ENCODE measurements at regions not wholly inside any gene's neighbourhood (a gene's known extent, or its start where the extent isn't known, plus 50 kb on each side); places are given as distances from the start of the nearest gene placed in this dataset.

DNA sequence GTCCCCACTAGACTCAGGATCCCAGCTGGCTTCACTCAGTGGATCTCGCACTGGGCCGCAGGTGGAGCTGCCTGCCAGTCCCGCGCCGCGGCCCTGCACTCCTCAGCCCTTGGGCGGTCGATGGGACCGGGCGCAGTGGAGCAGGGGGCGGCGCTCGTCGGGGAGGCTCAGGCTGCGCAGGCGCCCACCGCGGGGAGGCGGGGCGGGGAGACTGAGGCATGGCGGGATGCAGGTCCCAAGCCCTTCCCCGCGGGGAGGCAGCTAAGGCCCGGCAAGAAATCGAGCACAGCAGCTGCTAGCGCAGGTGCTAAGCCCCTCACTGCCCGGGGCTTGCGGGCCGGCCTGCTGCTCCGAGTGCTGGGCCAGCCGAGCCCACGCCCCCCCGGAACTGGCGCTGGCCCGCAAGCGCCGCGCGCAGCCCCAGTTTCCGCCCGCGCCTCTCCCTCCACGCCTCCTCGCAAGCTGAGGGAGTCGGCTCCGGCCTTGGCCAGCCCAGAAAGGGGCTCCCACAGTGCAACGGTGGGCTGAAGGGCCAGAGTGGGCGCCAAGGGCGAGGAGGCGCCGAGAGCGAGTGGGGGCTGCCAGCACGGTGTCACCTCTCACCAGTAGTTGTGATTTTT lies 1038.0 kb downstream of the PCDH19 start:
- intact Hi-C loops (cut with DNase I): no loop called here
- no peak overlapping the region for H3K27ac ChIP-seq
- DNase-seq (ENCODE audit: low spot score in 2 of 2): no peak
- H3K4me3 ChIP-seq: no peak overlapping the region
- no peak for TF ChIP-seq CTCF (IDR thresholded peaks at IDR 0.05)
- H3K36me3 ChIP-seq: no peaks in the 10 kb centered on the region
- H3K9me3 ChIP-seq: no peaks in the 10 kb centered on the region
- no peaks in the 10 kb centered on the region for H3K4me1 ChIP-seq
- H3K27me3 ChIP-seq: no peaks in the 10 kb centered on the region

DNA sequence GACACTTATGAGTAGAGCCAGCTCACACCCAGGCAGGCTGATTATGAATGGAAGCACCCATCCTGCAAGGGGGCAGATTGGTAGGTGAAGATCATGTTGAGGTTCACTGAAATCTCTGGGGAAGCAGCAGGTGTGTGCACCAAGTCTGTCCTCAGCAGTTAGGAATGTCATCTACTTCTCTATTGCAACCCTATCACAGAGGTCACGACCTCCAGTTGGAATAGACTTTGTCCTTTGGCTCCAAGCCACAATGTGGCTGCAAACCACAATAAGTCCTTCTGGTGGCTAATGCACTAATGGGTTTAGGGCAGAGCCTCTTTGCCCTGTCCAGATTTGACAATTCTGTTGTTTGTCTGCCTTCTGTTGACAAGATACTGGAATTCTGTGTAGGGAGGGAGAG lies 1056.7 kb downstream of the PCDH19 start:
- no peak overlapping the region for H3K4me3 ChIP-seq
- no peak for DNase-seq (ENCODE audit: low spot score in 2 of 2)
- H3K27ac ChIP-seq: no peak overlapping the region
- no peak for TF ChIP-seq CTCF (IDR thresholded peaks at IDR 0.05)
- H3K27me3 ChIP-seq: no peaks in the 10 kb centered on the region
- H3K36me3 ChIP-seq: no peaks in the 10 kb centered on the region
- H3K9me3 ChIP-seq: no peaks in the 10 kb centered on the region
- H3K4me1 ChIP-seq: no peaks in the 10 kb centered on the region
- intact Hi-C loops (cut with DNase I): no loop called here

DNA sequence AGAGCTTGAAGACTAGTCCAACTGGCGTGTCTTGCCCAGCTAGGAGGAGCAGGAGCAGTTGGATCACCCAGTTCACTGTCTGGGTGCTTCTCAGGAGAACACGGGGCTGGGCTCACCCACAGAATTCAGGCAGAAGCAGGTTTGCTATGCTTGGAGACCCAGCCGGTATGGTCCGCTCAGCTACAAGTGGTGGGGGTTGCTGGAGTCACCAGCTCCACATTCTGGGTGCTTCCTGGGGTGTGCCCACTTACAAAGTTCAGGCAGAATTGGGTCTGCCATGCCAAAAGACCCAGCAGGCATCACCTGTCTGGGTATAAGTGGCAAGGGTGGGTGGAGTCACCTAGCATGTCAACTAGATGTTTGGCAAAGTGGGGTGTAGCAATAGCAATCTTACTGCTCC lies 1061.8 kb downstream of the PCDH19 start:
- Histone ChIP-seq H3K9me3 (no peaks in the 10 kb centered on the region), H3K4me3 (no peak overlapping the region), H3K27me3 (no peaks in the 10 kb centered on the region), H3K36me3 (no peaks in the 10 kb centered on the region), H3K4me1 (no peaks in the 10 kb centered on the region), H3K27ac (no peak overlapping the region)
- no peak for DNase-seq (ENCODE audit: low spot score in 2 of 2)
- intact Hi-C loops (cut with DNase I): no loop called here
- no peak for TF ChIP-seq CTCF (IDR thresholded peaks at IDR 0.05)

GRCh38 chrX:99308302-99308701 lies 1101.8 kb downstream of the PCDH19 start:
- Histone ChIP-seq H3K27ac (no peak overlapping the region), H3K4me3 (no peak overlapping the region), H3K36me3 (no peaks in the 10 kb centered on the region), H3K27me3 (no peaks in the 10 kb centered on the region), H3K9me3 (no peaks in the 10 kb centered on the region), H3K4me1 (no peaks in the 10 kb centered on the region)
- no peak for TF ChIP-seq CTCF (IDR thresholded peaks at IDR 0.05)
- DNase-seq (ENCODE audit: low spot score in 2 of 2): no peak
- intact Hi-C loops (cut with DNase I): no loop called here

GRCh38 chrX:99305573-99305972 lies 1104.5 kb downstream of the PCDH19 start:
- Histone ChIP-seq H3K27me3 (no peaks in the 10 kb centered on the region), H3K4me3 (no peak overlapping the region), H3K4me1 (no peaks in the 10 kb centered on the region), H3K27ac (no peak overlapping the region), H3K36me3 (no peaks in the 10 kb centered on the region), H3K9me3 (no peaks in the 10 kb centered on the region)
- TF ChIP-seq CTCF (IDR thresholded peaks at IDR 0.05): no peak
- DNase-seq (ENCODE audit: low spot score in 2 of 2): no peak
- intact Hi-C loops (cut with DNase I): no loop called here

DNA sequence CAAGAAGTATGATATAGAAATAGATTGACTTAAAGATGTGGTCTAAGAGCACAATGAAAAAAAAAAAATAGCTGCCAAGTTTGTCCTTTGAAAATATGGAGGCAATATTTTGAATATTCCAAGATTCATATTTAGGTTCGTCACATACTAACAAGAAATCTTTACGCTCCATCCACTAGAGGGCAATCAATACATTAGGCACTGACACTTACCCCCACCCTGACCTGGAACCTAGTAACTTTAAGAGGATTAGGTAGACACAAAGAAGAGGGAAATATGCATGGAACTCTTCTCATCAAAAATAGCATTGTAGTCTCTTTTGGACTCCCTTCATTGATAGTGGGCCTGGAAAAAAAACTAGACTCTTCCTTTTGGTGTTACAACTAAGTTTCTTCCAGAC lies 1108.1 kb downstream of the PCDH19 start:
- intact Hi-C loops (cut with DNase I): no loop called here
- Histone ChIP-seq H3K27ac (no peak overlapping the region), H3K27me3 (no peaks in the 10 kb centered on the region), H3K4me1 (no peaks in the 10 kb centered on the region), H3K4me3 (no peak overlapping the region), H3K36me3 (no peaks in the 10 kb centered on the region), H3K9me3 (no peaks in the 10 kb centered on the region)
- no peak for DNase-seq (ENCODE audit: low spot score in 2 of 2)
- no peak for TF ChIP-seq CTCF (IDR thresholded peaks at IDR 0.05)

Measured in ascending aorta (tissue), 2 donors.